Mammary epithelial cell (primary cell): ENCODE measurements at regions not wholly inside any gene's neighbourhood (a gene's known extent, or its start where the extent isn't known, plus 50 kb on each side); places are given as distances from the start of the nearest gene placed in this dataset.

Experiments
- EZH2 ChIP-seq: IDR thresholded peaks from 2 replicates; pipeline ENCODE4 v1.6.1; 2012; ENCODE audit warnings: low read length, inconsistent platforms, borderline replicate concordance
- TF ChIP-seq, protein P1 (sequence below), 2 donors: IDR thresholded peaks in 1 of 2; conservative IDR thresholded peaks in 1 of 2; 2 replicates each; pipeline ENCODE4 v1.5.1; 2011 to 2012; ENCODE audit warnings: inconsistent platforms in 2 of 2, low read length in 2 of 2, mild to moderate bottlenecking in 2 of 2, control low read depth in 1 of 2, low read depth in 1 of 2; ENCODE audit not compliant: insufficient read depth in 1 of 2; ENCODE audit errors: extremely low read depth in 1 of 2

DNA sequence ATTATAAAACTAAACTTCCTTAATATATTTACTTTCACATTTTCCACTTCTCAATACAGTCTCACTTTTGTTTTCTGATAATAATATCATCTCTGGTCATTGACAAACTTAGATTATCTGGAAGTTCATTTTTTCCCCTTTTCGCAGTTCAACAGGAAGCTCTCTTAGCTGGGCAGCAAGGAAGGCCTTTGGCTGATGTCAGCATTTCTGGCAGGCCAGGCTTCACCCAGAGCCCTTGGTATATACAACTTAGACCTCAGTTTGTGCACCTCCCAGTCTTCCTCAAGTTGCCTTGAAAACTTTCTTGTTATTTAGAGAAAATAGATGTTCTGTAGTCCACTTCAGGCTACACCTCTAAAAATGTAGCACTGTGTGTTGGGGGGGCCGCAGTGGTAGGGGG, 1103.6 kb downstream of the AMY1C start:
- no peak for TF ChIP-seq EZH2
- TF ChIP-seq, protein P1, sequence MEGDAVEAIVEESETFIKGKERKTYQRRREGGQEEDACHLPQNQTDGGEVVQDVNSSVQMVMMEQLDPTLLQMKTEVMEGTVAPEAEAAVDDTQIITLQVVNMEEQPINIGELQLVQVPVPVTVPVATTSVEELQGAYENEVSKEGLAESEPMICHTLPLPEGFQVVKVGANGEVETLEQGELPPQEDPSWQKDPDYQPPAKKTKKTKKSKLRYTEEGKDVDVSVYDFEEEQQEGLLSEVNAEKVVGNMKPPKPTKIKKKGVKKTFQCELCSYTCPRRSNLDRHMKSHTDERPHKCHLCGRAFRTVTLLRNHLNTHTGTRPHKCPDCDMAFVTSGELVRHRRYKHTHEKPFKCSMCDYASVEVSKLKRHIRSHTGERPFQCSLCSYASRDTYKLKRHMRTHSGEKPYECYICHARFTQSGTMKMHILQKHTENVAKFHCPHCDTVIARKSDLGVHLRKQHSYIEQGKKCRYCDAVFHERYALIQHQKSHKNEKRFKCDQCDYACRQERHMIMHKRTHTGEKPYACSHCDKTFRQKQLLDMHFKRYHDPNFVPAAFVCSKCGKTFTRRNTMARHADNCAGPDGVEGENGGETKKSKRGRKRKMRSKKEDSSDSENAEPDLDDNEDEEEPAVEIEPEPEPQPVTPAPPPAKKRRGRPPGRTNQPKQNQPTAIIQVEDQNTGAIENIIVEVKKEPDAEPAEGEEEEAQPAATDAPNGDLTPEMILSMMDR (conservative IDR thresholded peaks at IDR 0.05 in 1 of 2, IDR thresholded peaks at IDR 0.05 in 1 of 2; ENCODE audit: extremely low read depth in 1 of 2, insufficient read depth in 1 of 2, low read depth in 1 of 2, low read length in 2 of 2) = no peak
